ENCODE measurements at regions not wholly inside any gene's neighbourhood (a gene's known extent, or its start where the extent isn't known, plus 50 kb on each side); places are given as distances from the start of the nearest gene placed in this dataset.

- no peak for TF ChIP-seq POLR2AphosphoS5 (IDR thresholded peaks at IDR 0.05; ENCODE audit: low read depth, low read length)
- TF ChIP-seq TAF1 (IDR thresholded peaks at IDR 0.05; ENCODE audit: borderline replicate concordance, insufficient read depth, low read length): no peak
- no peak for TF ChIP-seq REST (IDR thresholded peaks at IDR 0.05; ENCODE audit: insufficient read depth in 1 of 2, low read depth in 2 of 2, low read length in 2 of 2)
- TF ChIP-seq SIN3A (IDR thresholded peaks at IDR 0.05; ENCODE audit: borderline replicate concordance, insufficient read depth, low read length): no peak
- no peak for TF ChIP-seq FOXP2 (optimal IDR thresholded peaks at IDR 0.05; ENCODE audit: borderline replicate concordance, extremely low read depth, extremely low read length, insufficient read depth)
These were observed 371.2 kb downstream of the SH2D1A start for GRCh38 chrX:124717537-124717936.
